ENCODE measurements at regions not wholly inside any gene's neighbourhood (a gene's known extent, or its start where the extent isn't known, plus 50 kb on each side); places are given as distances from the start of the nearest gene placed in this dataset.
A peak's percentile ranks its signal among the peaks of the same experiment; 100 is the strongest.

DNA sequence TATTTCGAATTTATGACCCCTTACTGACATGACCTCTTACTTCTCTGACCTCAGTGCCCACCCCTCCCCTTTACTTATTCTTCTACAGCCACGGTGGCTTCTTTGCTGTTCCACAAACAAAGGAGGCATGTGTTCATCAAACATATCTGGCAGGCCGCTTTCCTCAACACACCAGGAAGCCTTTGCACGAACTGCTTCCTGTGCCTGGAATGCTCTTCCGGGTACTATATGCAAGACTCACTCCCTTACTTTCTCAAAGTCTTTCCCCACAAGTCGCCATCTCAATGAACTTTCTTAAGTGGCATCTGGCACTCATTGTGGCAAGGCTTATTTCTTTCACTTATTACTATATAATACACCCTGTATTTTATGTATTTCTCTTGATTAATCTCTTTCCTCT, 351.5 kb upstream of the DDX53 start:
- DNase-seq, result no peak
- ChIA-PET POLR2A (no interaction called here), CTCF (no interaction called here)
- no peaks in the 10 kb centered on the region for H3K36me3 Mint-ChIP-seq
- intact Hi-C loops (cut with micrococcal nuclease), result no loop called here
- H3K27ac Mint-ChIP-seq, result no peak overlapping the region
- H3K27me3 Mint-ChIP-seq, result no peaks in the 10 kb centered on the region
- no peak overlapping the region for H3K4me3 Mint-ChIP-seq
- no peaks in the 10 kb centered on the region for H3K4me1 Mint-ChIP-seq (ENCODE audit: low read depth)
- H3K9me3 Mint-ChIP-seq, result no peaks in the 10 kb centered on the region

DNA sequence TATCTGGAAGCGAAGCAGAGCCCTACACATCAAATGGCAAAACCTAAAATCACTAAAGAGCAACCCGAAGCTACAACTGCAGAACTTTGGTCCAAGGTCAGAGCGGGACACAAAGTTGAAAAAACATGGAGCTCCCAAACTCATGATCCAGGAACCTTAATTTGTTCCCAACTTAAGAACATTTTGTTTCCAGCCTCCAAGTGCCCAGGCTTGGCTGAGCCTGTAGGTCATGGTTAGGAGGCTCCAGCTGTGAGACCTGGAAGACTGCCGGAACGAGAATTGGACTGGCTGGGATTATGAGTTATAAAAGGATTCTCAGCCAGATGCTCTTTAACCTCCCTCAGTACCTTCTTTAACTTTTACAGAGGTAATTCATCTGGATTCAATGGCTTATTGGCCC, 349.1 kb upstream of the DDX53 start:
- H3K4me1 Mint-ChIP-seq (ENCODE audit: low read depth), result no peaks in the 10 kb centered on the region
- no peaks in the 10 kb centered on the region for H3K27me3 Mint-ChIP-seq
- no peak overlapping the region for H3K27ac Mint-ChIP-seq
- CTCF ChIA-PET, result no interaction called here
- intact Hi-C loops (cut with micrococcal nuclease), result no loop called here
- POLR2A ChIA-PET, result no interaction called here
- no peaks in the 10 kb centered on the region for H3K36me3 Mint-ChIP-seq
- H3K4me3 Mint-ChIP-seq, result no peak overlapping the region
- H3K9me3 Mint-ChIP-seq, result no peaks in the 10 kb centered on the region
- DNase-seq, result no peak

DNA sequence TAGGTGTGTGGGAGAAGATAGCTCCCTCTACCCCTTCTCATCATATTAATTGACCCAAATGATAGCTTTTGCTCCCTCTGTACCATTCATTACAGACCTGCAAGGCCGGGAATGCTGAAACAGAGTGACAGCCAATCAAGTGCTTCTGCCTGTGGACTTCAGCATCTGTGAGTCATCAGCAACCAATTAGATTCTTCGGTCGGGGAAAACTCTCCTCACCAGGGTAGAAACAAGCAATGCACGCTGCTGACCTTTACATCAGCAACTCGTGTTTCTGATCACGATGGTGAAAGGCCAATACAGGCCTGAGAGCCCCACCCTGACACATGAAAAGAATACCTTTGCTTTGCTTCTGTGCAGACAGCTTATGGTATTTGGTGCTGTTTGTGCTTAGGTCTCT, 347.2 kb upstream of the DDX53 start:
- Mint-ChIP-seq H3K36me3 (no peaks in the 10 kb centered on the region), H3K4me1 (ENCODE audit: low read depth) (no peaks in the 10 kb centered on the region), H3K4me3 (no peak overlapping the region), H3K9me3 (no peaks in the 10 kb centered on the region), H3K27me3 (no peaks in the 10 kb centered on the region), H3K27ac (no peak overlapping the region)
- CTCF ChIA-PET, result no interaction called here
- POLR2A ChIA-PET, result no interaction called here
- intact Hi-C loops (cut with micrococcal nuclease), result no loop called here
- DNase-seq, result no peak

DNA sequence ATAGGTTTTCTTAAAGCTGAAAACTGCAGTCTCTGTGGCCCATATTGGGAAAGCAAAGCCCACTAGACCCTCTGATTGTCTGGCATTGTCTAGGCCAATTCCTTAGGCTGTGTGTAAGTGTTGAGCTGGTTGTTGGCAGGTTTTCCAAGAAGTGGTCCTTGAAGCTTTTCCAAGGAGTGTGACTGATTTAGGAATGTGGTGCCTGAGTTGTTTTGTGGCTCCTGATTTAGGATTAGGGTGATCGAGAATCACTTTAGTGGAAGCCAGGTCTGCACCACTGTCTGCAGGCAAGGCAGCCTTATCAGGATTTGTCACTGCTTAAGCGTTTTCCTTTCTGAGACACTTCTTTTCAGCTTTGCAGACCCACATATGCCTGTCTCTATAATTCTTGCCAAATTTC, 339.0 kb upstream of the DDX53 start:
- intact Hi-C loops (cut with micrococcal nuclease), result no loop called here
- no peak for DNase-seq
- CTCF ChIA-PET, result no interaction called here
- no peak overlapping the region for H3K27ac Mint-ChIP-seq
- no peaks in the 10 kb centered on the region for H3K9me3 Mint-ChIP-seq
- H3K36me3 Mint-ChIP-seq, result no peaks in the 10 kb centered on the region
- no peaks in the 10 kb centered on the region for H3K4me1 Mint-ChIP-seq (ENCODE audit: low read depth)
- H3K27me3 Mint-ChIP-seq, result no peaks in the 10 kb centered on the region
- POLR2A ChIA-PET, result no interaction called here
- no peak overlapping the region for H3K4me3 Mint-ChIP-seq

DNA sequence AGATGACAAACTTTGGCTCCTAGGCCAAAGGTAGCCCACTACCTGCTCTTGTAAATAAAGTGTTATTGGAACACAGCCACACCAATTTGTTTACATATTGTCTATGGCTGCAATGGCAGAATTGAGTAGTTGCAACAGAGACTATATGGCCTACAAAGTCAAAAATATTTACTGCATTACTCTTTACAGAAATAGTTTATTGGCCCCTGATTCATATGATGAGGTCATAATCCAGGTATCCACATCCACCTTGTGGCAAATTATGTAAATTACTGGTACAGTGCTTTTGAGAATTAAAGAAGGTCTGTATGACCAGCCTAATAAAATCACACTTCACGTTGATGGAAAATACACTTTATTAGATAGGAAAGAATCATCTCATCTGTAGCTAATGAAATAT, 337.0 kb upstream of the DDX53 start:
- intact Hi-C loops (cut with micrococcal nuclease), result no loop called here
- ChIA-PET CTCF (no interaction called here), POLR2A (no interaction called here)
- Mint-ChIP-seq H3K4me1 (ENCODE audit: low read depth) (no peaks in the 10 kb centered on the region), H3K27ac (no peak overlapping the region), H3K27me3 (no peaks in the 10 kb centered on the region), H3K4me3 (no peak overlapping the region), H3K9me3 (no peaks in the 10 kb centered on the region), H3K36me3 (no peaks in the 10 kb centered on the region)
- no peak for DNase-seq

DNA sequence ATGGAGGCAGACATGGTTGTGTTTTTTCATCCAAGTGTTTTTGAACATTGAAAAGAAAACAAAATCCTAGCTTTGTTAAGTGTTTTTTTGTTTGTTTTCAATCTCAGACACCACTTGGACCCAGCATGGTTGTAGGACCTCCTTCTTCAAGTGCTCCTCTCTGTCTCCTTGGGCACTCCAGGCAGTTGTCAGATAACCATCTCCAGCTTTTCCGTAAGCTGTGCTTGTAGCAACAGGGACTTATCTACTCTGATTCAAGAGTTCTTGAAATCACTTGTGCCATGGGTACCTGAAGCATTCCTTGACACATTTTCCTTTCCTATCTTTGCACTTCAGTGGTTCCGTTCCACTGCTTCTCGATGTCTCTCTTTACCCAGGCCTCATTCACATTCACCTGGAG, 334.9 kb upstream of the DDX53 start:
- POLR2A ChIA-PET, result no interaction called here
- Mint-ChIP-seq H3K4me1 (ENCODE audit: low read depth) (no peaks in the 10 kb centered on the region), H3K4me3 (no peak overlapping the region), H3K27me3 (no peaks in the 10 kb centered on the region), H3K9me3 (no peaks in the 10 kb centered on the region), H3K36me3 (no peaks in the 10 kb centered on the region), H3K27ac (no peak overlapping the region)
- CTCF ChIA-PET, result no interaction called here
- no peak for DNase-seq
- intact Hi-C loops (cut with micrococcal nuclease), result no loop called here

DNA sequence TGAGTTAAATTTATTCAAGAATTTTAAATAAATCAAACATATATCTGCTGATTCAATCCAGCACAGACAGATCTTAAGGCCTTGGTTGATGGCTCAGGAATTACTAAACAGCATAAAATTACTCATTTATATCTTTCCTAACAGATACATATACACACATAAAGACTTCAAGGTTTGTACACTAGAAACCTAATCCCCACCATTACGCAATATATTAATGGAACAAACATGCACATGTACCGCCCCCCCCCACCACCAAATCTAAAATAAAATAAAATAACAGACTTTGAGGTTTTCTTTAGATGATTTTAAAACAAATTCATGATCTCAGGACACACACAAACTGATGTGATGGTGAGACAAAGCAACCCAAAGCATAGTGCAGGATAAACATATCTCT, 333.9 kb upstream of the DDX53 start:
- DNase-seq, result no peak
- POLR2A ChIA-PET, result no interaction called here
- Mint-ChIP-seq H3K27ac (no peak overlapping the region), H3K4me3 (no peak overlapping the region), H3K36me3 (no peaks in the 10 kb centered on the region), H3K9me3 (no peaks in the 10 kb centered on the region), H3K4me1 (ENCODE audit: low read depth) (no peaks in the 10 kb centered on the region), H3K27me3 (no peaks in the 10 kb centered on the region)
- CTCF ChIA-PET, result no interaction called here
- intact Hi-C loops (cut with micrococcal nuclease), result no loop called here

DNA sequence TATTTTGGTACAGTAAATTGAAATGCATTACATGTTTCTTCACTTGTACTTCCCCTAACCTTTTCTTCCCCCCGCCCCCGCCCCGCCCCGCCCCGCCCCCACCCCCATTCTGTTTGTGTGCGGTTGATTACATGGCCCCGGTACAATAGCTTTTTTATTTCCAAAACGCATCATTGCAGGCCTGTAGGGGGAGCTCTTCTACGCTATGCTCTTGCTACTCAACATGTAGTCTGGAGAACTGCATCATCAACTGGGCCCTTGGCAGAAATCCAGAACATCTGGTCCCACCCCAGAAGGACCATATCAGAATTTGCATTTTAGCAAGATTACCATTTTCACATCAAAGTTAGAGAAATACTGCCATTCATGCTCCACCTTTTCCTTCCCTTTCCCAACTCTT, 333.3 kb upstream of the DDX53 start:
- H3K36me3 Mint-ChIP-seq, result no peaks in the 10 kb centered on the region
- no peaks in the 10 kb centered on the region for H3K4me1 Mint-ChIP-seq (ENCODE audit: low read depth)
- intact Hi-C loops (cut with micrococcal nuclease), result no loop called here
- H3K4me3 Mint-ChIP-seq, result no peak overlapping the region
- H3K27ac Mint-ChIP-seq, result no peak overlapping the region
- DNase-seq, result peak; percentile 7
- H3K27me3 Mint-ChIP-seq, result no peaks in the 10 kb centered on the region
- POLR2A ChIA-PET, result no interaction called here
- CTCF ChIA-PET, result no interaction called here
- no peaks in the 10 kb centered on the region for H3K9me3 Mint-ChIP-seq

DNA sequence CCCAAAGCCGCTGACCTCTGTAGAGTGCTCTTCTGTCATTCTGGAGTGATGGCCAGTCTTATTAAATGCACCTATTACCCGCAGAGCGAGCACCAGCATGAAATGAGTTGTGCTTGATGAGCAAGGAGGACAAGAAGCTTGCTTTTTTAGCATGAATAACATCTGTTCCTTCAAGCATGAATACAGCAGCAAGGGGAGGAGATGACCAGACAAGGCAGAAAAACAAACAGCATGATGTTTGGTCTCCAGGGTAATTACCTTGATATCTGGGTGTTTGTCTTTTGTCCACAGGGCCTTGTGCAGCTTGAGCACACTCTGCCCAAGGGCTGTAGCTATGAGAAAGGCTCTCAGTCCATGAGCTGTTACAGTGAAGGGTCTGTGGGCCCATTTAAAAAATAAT, 324.8 kb upstream of the DDX53 start:
- DNase-seq, result no peak
- H3K4me3 Mint-ChIP-seq, result no peak overlapping the region
- ChIA-PET POLR2A (no interaction called here), CTCF (no interaction called here)
- no peak overlapping the region for H3K27ac Mint-ChIP-seq
- H3K9me3 Mint-ChIP-seq, result no peaks in the 10 kb centered on the region
- no peaks in the 10 kb centered on the region for H3K4me1 Mint-ChIP-seq (ENCODE audit: low read depth)
- H3K36me3 Mint-ChIP-seq, result no peaks in the 10 kb centered on the region
- H3K27me3 Mint-ChIP-seq, result no peaks in the 10 kb centered on the region
- intact Hi-C loops (cut with micrococcal nuclease), result no loop called here

DNA sequence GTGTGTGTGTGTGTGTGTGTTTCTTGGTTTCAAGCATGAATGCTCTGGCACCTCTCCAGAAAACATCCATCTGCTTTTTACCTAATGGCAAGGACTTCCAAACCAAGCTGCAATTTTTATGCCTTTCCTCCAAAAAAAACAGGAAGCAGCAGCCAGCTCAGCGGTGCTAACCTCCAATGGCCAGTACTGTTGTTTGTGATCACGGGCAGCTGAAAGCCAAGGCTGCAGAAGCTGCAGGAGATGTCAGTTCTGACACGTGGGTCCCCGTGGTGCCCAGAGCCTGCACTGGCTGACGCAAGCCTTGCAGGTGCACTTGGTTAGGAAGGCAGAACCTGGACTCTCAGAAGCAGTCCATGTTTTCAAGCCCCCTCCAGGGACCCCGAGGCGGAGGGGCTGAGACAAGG, 313.6 kb upstream of the DDX53 start:
- Mint-ChIP-seq H3K4me1 (ENCODE audit: low read depth) (no peaks in the 10 kb centered on the region), H3K27ac (no peak overlapping the region), H3K9me3 (no peaks in the 10 kb centered on the region), H3K4me3 (no peak overlapping the region), H3K36me3 (no peaks in the 10 kb centered on the region), H3K27me3 (no peaks in the 10 kb centered on the region)
- DNase-seq, result no peak
- ChIA-PET CTCF (no interaction called here), POLR2A (no interaction called here)
- intact Hi-C loops (cut with micrococcal nuclease), result no loop called here

DNA sequence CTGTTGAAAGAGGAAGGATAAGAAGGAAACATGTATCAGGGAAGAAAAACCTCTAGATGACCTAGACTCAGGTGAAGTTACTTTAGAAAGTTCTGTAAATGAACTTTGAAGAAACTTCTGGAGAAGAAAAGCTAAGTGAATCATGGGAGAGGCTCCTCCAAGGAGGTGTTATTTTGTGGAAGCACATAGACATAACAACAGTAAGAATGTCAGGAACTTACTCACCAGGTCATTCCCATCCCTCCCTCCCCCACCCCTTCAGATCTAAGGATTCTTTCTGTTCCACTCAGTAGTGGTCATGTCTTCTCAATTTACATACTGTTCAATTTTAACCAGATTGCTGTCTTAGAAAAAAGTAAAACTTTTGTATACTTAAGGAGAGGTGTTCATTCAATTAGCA, 310.5 kb upstream of the DDX53 start:
- intact Hi-C loops (cut with micrococcal nuclease), result no loop called here

DNA sequence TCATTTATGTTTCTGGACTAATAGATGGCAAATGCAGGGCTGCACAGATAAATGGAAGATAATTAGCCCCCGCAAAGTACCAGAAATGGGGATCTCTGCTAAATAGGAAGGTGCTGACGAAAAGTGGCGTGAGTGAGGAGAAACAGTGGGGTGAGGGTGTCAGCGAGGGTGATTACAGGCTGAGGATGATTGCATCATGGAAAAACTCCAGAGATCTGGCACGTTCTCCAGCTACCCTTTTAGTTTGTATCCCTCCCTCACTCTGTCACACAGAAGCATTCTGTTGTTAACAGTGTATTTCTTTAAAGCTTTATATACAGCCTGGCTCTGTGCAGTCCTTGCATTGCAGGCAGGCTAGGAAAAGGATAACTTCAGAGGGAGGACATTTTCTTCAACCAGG, 309.6 kb upstream of the DDX53 start:
- Mint-ChIP-seq H3K4me3 (no peak overlapping the region), H3K27ac (no peak overlapping the region), H3K36me3 (no peaks in the 10 kb centered on the region), H3K27me3 (no peaks in the 10 kb centered on the region), H3K4me1 (ENCODE audit: low read depth) (no peaks in the 10 kb centered on the region), H3K9me3 (no peaks in the 10 kb centered on the region)
- no peak for DNase-seq
- POLR2A ChIA-PET, result no interaction called here
- intact Hi-C loops (cut with micrococcal nuclease), result no loop called here
- CTCF ChIA-PET, result no interaction called here

More for the DNA sequence above, 310.5 kb upstream of the DDX53 start:
- Mint-ChIP-seq H3K27me3 (no peaks in the 10 kb centered on the region), H3K4me3 (no peak overlapping the region), H3K36me3 (no peaks in the 10 kb centered on the region), H3K9me3 (no peaks in the 10 kb centered on the region), H3K4me1 (ENCODE audit: low read depth) (no peaks in the 10 kb centered on the region), H3K27ac (no peak overlapping the region)
- ChIA-PET POLR2A (no interaction called here), CTCF (no interaction called here)
- no peak for DNase-seq

DNA sequence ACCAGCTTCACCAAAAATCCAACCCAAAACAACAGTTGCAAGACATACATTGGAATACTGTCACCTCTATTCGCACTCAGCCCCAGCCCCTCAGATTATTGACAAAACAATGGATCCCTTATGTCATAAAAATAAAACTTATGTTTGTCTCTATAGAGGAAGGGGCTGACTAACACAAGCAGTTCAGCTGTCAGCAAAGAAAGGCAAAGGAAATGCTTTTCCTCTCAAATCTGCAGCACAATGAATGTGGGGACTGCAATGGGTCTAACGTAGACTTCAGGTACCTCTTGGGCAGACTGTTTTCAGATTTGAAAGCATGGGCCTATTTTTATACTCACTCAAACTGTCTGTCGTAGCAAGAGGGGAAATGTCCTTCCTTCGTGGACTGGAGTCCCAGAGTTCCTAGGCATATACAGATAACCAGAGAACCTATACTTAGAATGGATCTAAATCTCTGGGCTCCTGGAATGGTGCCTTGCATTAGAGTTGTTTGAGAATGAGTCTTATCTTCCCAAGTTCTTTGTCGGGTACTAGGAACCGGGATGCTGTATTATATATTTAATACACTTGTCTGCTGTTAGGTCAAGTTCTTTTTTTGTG, 307.7 kb upstream of the DDX53 start:
- DNase-seq, result no peak
- H3K27ac Mint-ChIP-seq, result no peak overlapping the region
- no peaks in the 10 kb centered on the region for H3K4me1 Mint-ChIP-seq (ENCODE audit: low read depth)
- CTCF ChIA-PET, result no interaction called here
- H3K9me3 Mint-ChIP-seq, result no peaks in the 10 kb centered on the region
- no peaks in the 10 kb centered on the region for H3K36me3 Mint-ChIP-seq
- H3K4me3 Mint-ChIP-seq, result no peak overlapping the region
- intact Hi-C loops (cut with micrococcal nuclease), result no loop called here
- POLR2A ChIA-PET, result no interaction called here
- no peaks in the 10 kb centered on the region for H3K27me3 Mint-ChIP-seq

DNA sequence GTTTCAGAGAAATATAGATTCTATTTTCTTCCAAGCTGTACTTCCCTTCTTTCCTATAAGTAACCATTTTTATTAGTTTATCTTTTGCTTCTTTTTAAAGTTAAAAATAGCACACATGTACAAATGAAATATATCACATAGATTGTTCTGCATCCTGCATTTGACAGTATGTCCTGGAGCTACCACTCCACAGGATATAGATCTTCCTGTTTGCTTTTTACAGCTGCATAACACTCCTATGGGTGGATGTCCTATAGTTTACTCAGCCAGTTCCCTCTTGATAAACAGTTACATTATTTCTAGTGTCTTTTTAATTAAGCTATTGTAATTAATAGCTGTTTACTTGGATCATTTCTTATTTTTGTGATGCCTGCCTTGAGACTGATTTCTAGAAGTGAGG, 301.6 kb upstream of the DDX53 start:
- no peaks in the 10 kb centered on the region for H3K27me3 Mint-ChIP-seq
- ChIA-PET POLR2A (no interaction called here), CTCF (no interaction called here)
- DNase-seq, result no peak
- H3K36me3 Mint-ChIP-seq, result no peaks in the 10 kb centered on the region
- no peaks in the 10 kb centered on the region for H3K4me1 Mint-ChIP-seq (ENCODE audit: low read depth)
- no peak overlapping the region for H3K27ac Mint-ChIP-seq
- H3K9me3 Mint-ChIP-seq, result no peaks in the 10 kb centered on the region
- intact Hi-C loops (cut with micrococcal nuclease), result no loop called here
- no peak overlapping the region for H3K4me3 Mint-ChIP-seq

All from activated CD4-positive, alpha-beta memory T cell treated with anti-CD3 and anti-CD28 coated beads for 36 hours (primary cell).